NOMO-1 treated with dmso at 0.1 percent for 144 hours (cell line): ENCODE measurements at regions not wholly inside any gene's neighbourhood (a gene's known extent, or its start where the extent isn't known, plus 50 kb on each side); places are given as distances from the start of the nearest gene placed in this dataset.
A peak's percentile ranks its signal among the peaks of the same experiment; 100 is the strongest.

Experiments
- DNase-seq: peaks from one replicate; lab custom pipeline; 2025; ENCODE audit not compliant: unreplicated experiment; lab: John Stamatoyannopoulos, UW

- DNase-seq = no peak
Observed at GRCh38 chr3:195004512-195005250, 266.3 kb downstream of the XXYLT1 start.

DNA sequence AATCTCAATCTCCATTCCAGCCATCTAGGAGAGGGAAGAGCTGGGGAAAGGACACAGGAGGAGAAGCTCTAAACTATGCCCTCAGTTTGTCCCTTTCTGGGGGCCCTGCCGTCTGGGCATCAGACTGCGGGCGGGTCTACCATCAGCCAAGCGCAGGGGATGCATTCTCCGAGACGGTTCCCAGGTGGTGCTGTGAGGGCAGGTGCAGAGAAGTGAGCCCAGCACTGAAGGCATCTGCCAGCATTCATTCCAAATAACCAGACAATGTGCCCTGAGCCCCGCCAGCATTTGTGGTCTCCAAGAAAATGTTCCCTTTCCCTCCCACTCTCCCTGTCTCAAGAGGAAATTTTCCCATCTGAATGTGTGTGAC lies 265.7 kb downstream of the XXYLT1 start:
- no peak for DNase-seq

- no peak for DNase-seq
Observed at GRCh38 chr3:195005759-195006510, 265.0 kb downstream of the XXYLT1 start.

- no peak for DNase-seq
Observed at GRCh38 chr3:195007151-195007550, 263.8 kb downstream of the XXYLT1 start.

GRCh38 chr3:195007766-195008165 lies 263.2 kb downstream of the XXYLT1 start:
- peak; percentile 36 for DNase-seq

DNA sequence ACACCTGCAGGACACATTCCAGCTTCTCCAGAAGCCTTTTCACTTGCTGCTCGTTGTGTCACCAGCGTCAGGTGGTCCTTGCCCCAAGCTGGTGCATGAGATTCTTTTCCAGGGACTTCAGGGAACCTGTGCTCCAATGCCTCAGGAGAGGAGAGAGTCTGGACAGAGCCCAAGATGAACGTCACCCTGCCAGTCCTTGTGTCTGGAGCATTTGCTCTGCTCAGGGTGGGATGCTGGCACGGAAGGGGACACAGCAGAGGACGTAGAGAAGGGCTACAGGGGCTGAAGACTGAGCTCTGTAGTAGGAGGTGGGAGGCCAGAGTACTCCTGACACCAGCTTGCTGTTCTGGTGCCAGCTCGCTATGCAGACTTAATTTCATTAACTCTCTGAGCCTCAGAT lies 262.1 kb downstream of the XXYLT1 start:
- no peak for DNase-seq

DNA sequence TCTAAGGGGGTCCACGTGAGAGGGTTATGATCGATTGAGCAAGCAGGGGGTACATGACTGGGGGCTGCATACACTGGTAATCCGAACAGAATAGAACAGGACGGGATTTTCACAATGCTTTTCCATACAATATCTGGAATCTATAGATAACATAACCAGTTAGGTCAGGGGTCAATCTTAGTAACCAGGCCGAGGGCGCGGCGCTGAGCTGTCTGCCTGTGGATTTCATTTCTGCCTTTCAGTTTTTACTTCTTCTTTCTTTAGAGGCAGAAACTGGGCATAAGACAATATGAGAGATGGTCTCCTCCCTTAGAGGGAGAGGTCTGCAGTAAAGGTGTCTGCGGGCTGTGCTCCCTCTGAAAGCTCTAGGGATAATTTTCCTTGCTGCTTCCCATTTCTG lies 261.3 kb downstream of the XXYLT1 start:
- peak; percentile 43 for DNase-seq

DNA sequence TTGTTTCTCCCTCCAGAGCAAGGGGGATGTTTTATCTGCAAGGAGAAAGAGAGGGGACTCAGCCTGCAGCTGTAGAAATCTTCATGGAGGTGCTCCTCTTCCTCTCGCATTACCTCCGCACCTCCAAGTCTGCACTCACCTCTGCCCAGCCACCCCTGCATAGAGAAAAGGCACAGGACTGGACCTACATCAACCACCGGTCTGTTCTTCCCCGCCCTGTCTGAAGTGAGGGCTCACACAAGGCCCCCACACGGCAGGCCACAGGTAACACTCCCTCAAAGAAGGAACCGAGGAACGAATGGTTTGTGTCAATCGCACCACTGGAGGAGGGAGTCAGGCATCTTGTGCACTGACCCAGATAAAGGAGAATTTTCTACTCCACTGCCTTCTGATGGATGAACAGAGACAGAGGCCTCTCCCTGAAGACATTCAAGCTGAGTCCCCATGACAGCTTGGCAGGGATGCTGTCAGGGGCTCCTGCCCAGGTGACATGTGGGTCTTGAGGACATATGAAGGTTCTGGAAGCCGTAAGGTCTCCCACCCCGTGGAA lies 260.3 kb downstream of the XXYLT1 start:
- DNase-seq = no peak

DNA sequence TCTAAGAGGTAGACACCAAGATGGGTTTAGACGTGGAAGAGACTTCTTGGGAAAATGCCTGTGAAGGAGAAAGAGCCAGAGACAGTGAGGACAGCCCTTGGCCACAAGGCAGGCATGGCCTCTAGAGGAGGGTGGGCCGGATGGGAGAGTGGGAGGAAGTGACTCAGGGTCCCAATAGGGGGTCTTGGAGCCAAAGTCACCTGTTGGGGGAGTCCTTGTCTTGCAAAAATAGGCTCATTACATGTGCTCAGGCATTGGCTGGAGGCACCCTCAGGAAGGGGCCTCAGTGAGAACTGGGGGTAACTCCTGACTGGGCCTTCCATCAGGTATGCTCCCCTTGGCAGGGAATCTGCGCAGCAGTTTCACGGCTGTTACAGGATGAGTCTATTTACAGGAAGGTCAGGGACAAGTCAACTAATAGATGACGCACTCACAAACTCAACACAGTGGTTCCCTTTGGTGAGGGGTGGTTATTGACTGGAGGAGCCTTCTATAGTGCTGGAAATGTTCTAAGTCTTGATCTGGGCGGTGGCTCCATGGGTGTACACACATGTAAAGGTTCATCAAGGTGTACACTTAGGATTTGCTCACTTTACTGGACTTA lies 259.6 kb downstream of the XXYLT1 start:
- DNase-seq = no peak

- no peak for DNase-seq
Observed at GRCh38 chr3:195012100-195012499, 258.9 kb downstream of the XXYLT1 start.

DNA sequence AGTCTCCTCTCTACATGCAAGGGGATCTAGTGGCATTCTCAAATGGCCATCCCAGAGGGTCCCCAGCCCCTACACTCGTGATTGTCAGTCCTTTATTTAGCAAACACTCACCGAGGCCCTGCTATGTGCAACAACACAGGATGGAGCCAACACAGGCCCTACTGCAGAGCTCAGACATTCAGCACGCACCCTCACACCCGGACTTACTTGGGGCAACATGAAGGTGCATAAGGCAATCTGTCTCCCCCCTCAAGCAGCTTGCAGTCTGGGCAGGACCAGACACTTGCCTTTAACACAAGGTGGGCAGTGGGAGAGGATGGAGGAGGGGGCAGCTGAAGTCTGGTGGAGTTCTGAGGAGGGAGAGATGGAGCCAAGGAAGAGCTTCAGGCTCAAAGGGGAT lies 258.4 kb downstream of the XXYLT1 start:
- DNase-seq = no peak

GRCh38 chr3:195013411-195014361 lies 257.3 kb downstream of the XXYLT1 start:
- DNase-seq = no peak

GRCh38 chr3:195015021-195015420 lies 255.9 kb downstream of the XXYLT1 start:
- no peak for DNase-seq

- no peak for DNase-seq
Observed at GRCh38 chr3:195017151-195017550, 253.8 kb downstream of the XXYLT1 start.
